Activated CD8-positive, alpha-beta memory T cell treated with anti-CD3 and anti-CD28 coated beads, Interleukin-2, amount 10 ng/mL, durations not matched to agents 7 days and 5 days (primary cell): ENCODE measurements at regions not wholly inside any gene's neighbourhood (a gene's known extent, or its start where the extent isn't known, plus 50 kb on each side); places are given as distances from the start of the nearest gene placed in this dataset.

Experiments used
- ATAC-seq: fragments of 150-1000 bp; cut with Tn5 transposase; one replicate; pipeline ENCODE4 v1.10.0; 2021; ENCODE audit warnings: moderate library complexity
- CTCF ChIA-PET: fragments of 350-600 bp; sonication (Branson Sonifier 250); formaldehyde crosslinking; loops from one replicate; lab custom pipeline; 2021; ENCODE audit warnings: antibody characterized with exemption; lab: Charles Lee
- DNase-seq: peaks from one replicate; pipeline ENCODE4 v3.0.0-alpha.2; 2020
- H3K27ac Mint-ChIP-seq: one replicate; pipeline ENCODE4 v1.8.0; 2021; ENCODE audit warnings: mild to moderate bottlenecking, mixed read lengths
- H3K27me3 Mint-ChIP-seq: one replicate; pipeline ENCODE4 v1.8.0; 2021; ENCODE audit warnings: mixed read lengths
- H3K36me3 Mint-ChIP-seq: one replicate; pipeline ENCODE4 v1.8.0; 2021; ENCODE audit warnings: mild to moderate bottlenecking, mixed read lengths
- H3K4me1 Mint-ChIP-seq: one replicate; pipeline ENCODE4 v1.8.0; 2021; ENCODE audit warnings: mixed read lengths
- H3K4me3 Mint-ChIP-seq: one replicate; pipeline ENCODE4 v1.8.0; 2021; ENCODE audit warnings: mild to moderate bottlenecking, moderate library complexity, mixed read lengths
- H3K9me3 Mint-ChIP-seq: one replicate; pipeline ENCODE4 v1.8.0; 2022; ENCODE audit warnings: low read depth, mixed read lengths

- DNase-seq, result no peak
- no peak for ATAC-seq
- Mint-ChIP-seq H3K27ac (no peak overlapping the region), H3K4me1 (peaks cover 18% of the 10 kb centered on the region), H3K27me3 (no peaks in the 10 kb centered on the region), H3K36me3 (no peaks in the 10 kb centered on the region), H3K9me3 (no peaks in the 10 kb centered on the region), H3K4me3 (no peak overlapping the region)
- CTCF ChIA-PET, result interaction anchor here (1.8 kb wide), 1 partner anchor 73 kb away, joined by 7 read pairs; no protein-coding TSS in a partner anchor
Measured at GRCh38 chr12:47323802-47324201, 244.0 kb upstream of the AMIGO2 start.

- Mint-ChIP-seq H3K27me3 (no peaks in the 10 kb centered on the region), H3K4me3 (no peak overlapping the region), H3K36me3 (no peaks in the 10 kb centered on the region), H3K4me1 (peaks cover 28% of the 10 kb centered on the region), H3K9me3 (no peaks in the 10 kb centered on the region), H3K27ac (no peak overlapping the region)
- CTCF ChIA-PET, result interaction anchor here (1.1 to 1.5 kb wide), 2 partner anchors 14 to 20 kb away, joined by 3 to 7 read pairs; no protein-coding TSS in a partner anchor
- ATAC-seq, result no peak
- no peak for DNase-seq
Measured at GRCh38 chr12:47321436-47321835, 241.7 kb upstream of the AMIGO2 start.

- H3K27ac Mint-ChIP-seq, result no peak overlapping the region
- no peaks in the 10 kb centered on the region for H3K9me3 Mint-ChIP-seq
- no peaks in the 10 kb centered on the region for H3K36me3 Mint-ChIP-seq
- DNase-seq (no peak), ATAC-seq (no peak)
- CTCF ChIA-PET, result interaction anchor here (1.0 kb wide), 1 partner anchor 48 kb away, joined by 3 read pairs; no protein-coding TSS in a partner anchor
- no peaks in the 10 kb centered on the region for H3K27me3 Mint-ChIP-seq
- peaks cover 31% of the 10 kb centered on the region for H3K4me1 Mint-ChIP-seq
- H3K4me3 Mint-ChIP-seq, result no peak overlapping the region
Measured at GRCh38 chr12:47319746-47320145, 240.0 kb upstream of the AMIGO2 start.

DNA sequence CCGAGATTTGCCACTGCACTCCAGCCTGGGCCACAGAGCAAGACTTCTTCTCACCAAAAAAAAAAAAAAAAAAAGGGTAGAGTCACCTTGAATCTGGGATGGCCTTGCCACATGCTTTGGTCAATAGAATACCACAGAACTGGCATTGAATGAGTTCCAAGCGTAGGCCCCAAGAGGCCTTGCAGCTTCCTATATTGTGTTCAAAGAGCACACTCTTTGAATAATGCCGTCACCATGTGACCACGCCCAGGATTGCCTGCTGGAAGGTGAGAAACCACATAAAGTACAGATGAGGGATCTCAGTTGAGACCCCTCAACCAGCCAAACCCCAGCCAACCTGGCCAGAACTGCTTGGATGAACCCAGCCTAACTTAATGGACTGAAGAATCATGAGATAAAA is 239.2 kb upstream of the AMIGO2 start:
- Mint-ChIP-seq H3K9me3 (no peaks in the 10 kb centered on the region), H3K4me3 (no peak overlapping the region), H3K27me3 (no peaks in the 10 kb centered on the region), H3K27ac (no peak overlapping the region), H3K36me3 (no peaks in the 10 kb centered on the region), H3K4me1 (peaks cover 36% of the 10 kb centered on the region)
- DNase-seq (peak; percentile 56), ATAC-seq (peak; percentile 53)
- CTCF ChIA-PET, result interaction anchor here (0.7 to 2.5 kb wide), 4 partner anchors 11 to 1213 kb away, joined by 3 to 17 read pairs (median 7); no protein-coding TSS in a partner anchor

GRCh38 chr12:47317175-47317915 is 237.6 kb upstream of the AMIGO2 start:
- Mint-ChIP-seq H3K4me3 (peak overlapping the region; percentile 65), H3K27ac (peak overlapping the region; percentile 86), H3K9me3 (no peaks in the 10 kb centered on the region), H3K27me3 (no peaks in the 10 kb centered on the region), H3K4me1 (peaks cover 39% of the 10 kb centered on the region), H3K36me3 (no peaks in the 10 kb centered on the region)
- CTCF ChIA-PET, result interaction anchor here (0.8 to 2.5 kb wide), 8 partner anchors 7 to 237 kb away, joined by 3 to 17 read pairs (median 4); partner anchors contain the start of gene AMIGO2
- peak; percentile 48 for DNase-seq
- ATAC-seq, result peak; percentile 69

GRCh38 chr12:47316609-47317049 is 236.9 kb upstream of the AMIGO2 start:
- no peaks in the 10 kb centered on the region for H3K9me3 Mint-ChIP-seq
- peak overlapping the region; percentile 86 for H3K27ac Mint-ChIP-seq
- no peaks in the 10 kb centered on the region for H3K27me3 Mint-ChIP-seq
- H3K4me3 Mint-ChIP-seq, result peak overlapping the region; percentile 65
- CTCF ChIA-PET, result interaction anchor here (1.4 to 2.5 kb wide), 4 partner anchors 10 to 237 kb away, joined by 3 to 17 read pairs (median 4); partner anchors contain the start of gene AMIGO2
- no peak for DNase-seq
- H3K36me3 Mint-ChIP-seq, result no peaks in the 10 kb centered on the region
- ATAC-seq, result no peak
- peaks cover 40% of the 10 kb centered on the region for H3K4me1 Mint-ChIP-seq

- peaks cover 43% of the 10 kb centered on the region for H3K4me1 Mint-ChIP-seq
- CTCF ChIA-PET, result interaction anchor here (1.1 kb wide), 1 partner anchor 81 kb away, joined by 3 read pairs; no protein-coding TSS in a partner anchor
- DNase-seq (no peak), ATAC-seq (no peak)
- H3K27ac Mint-ChIP-seq, result no peak overlapping the region
- no peaks in the 10 kb centered on the region for H3K27me3 Mint-ChIP-seq
- no peak overlapping the region for H3K4me3 Mint-ChIP-seq
- H3K9me3 Mint-ChIP-seq, result no peaks in the 10 kb centered on the region
- peaks cover 8% of the 10 kb centered on the region for H3K36me3 Mint-ChIP-seq
Measured at GRCh38 chr12:47314996-47315395, 235.2 kb upstream of the AMIGO2 start.

GRCh38 chr12:47312808-47313426 is 233.2 kb upstream of the AMIGO2 start:
- no peaks in the 10 kb centered on the region for H3K27me3 Mint-ChIP-seq
- CTCF ChIA-PET, result interaction anchor here (0.9 to 1.1 kb wide), 2 partner anchors 85 to 292 kb away, joined by 5 to 8 read pairs; no protein-coding TSS in a partner anchor
- DNase-seq, result no peak
- peaks cover 31% of the 10 kb centered on the region for H3K4me1 Mint-ChIP-seq
- no peaks in the 10 kb centered on the region for H3K9me3 Mint-ChIP-seq
- no peak for ATAC-seq
- peaks cover 10% of the 10 kb centered on the region for H3K36me3 Mint-ChIP-seq
- H3K4me3 Mint-ChIP-seq, result no peak overlapping the region
- H3K27ac Mint-ChIP-seq, result no peak overlapping the region

DNA sequence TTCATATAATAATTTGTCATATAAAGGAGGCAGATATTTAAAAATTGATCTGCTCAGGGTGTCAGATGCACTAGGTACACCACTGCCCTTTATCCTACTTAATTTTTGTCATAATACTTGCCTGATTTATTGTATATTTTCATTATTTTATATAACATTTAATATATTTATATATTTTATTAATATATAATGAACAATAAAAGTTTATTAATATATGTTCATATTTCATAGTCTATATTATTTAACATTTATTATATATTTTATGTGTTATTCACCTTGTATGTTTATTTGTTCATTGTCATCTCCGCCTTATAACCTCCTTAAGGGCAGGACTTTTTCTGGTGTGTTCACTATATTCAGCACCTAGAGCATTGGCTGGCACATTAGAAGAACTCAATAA is 232.4 kb upstream of the AMIGO2 start:
- Mint-ChIP-seq H3K4me3 (no peak overlapping the region), H3K36me3 (peaks cover 10% of the 10 kb centered on the region), H3K9me3 (no peaks in the 10 kb centered on the region), H3K27ac (no peak overlapping the region), H3K27me3 (no peaks in the 10 kb centered on the region), H3K4me1 (peaks cover 36% of the 10 kb centered on the region)
- no peak for ATAC-seq
- DNase-seq, result no peak
- CTCF ChIA-PET, result interaction anchor here (1.1 to 1.2 kb wide), 3 partner anchors 86 to 96 kb away, joined by 3 to 8 read pairs (median 4); no protein-coding TSS in a partner anchor

DNA sequence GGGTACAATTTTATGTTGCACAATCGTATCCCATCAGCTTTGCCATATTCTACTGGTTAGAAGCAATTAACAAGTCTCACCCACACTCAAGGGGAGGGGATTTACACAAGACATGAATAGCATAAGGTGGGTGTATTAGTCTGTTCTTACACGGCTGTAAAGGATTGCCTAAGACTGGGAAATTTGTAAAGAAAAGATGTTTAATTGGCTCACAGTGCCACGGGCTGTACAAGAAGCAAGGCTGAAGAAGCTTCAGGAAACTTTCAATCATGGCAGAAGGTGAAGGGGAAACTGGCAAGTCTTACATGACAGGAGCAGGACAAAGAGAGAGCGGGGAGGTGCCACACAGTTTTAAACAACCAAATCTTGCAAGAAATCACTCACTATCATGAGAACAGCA is 231.8 kb upstream of the AMIGO2 start:
- ATAC-seq, result no peak
- no peak overlapping the region for H3K4me3 Mint-ChIP-seq
- CTCF ChIA-PET, result interaction anchor here (1.2 to 1.5 kb wide), 5 partner anchors 11 to 279 kb away, joined by 3 to 6 read pairs (median 4); no protein-coding TSS in a partner anchor
- H3K9me3 Mint-ChIP-seq, result no peaks in the 10 kb centered on the region
- H3K27me3 Mint-ChIP-seq, result no peaks in the 10 kb centered on the region
- no peak overlapping the region for H3K27ac Mint-ChIP-seq
- H3K4me1 Mint-ChIP-seq, result peaks cover 36% of the 10 kb centered on the region
- no peak for DNase-seq
- peaks cover 10% of the 10 kb centered on the region for H3K36me3 Mint-ChIP-seq

DNA sequence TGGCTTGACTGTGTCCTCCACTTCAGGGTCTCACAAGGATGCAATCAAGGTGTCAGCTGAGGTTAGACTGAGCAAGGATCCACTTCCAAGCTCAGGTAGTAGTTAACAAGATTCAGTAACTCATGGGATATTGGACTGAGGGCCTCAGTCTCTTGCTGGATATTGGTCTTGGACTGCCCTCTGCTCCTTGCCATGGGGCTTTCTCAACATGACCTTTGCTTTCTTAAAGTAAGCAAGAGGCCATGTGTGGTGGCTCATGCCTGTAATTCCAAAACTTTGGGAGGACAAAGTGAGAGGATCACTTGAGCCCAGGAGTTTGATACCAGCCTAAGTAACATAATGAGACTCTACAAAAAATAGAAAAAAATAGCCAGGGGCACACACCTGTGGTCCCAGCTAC is 231.3 kb upstream of the AMIGO2 start:
- CTCF ChIA-PET, result interaction anchor here (1.2 to 1.5 kb wide), 4 partner anchors 11 to 278 kb away, joined by 4 to 6 read pairs (median 4); no protein-coding TSS in a partner anchor
- Mint-ChIP-seq H3K36me3 (peaks cover 10% of the 10 kb centered on the region), H3K4me3 (no peak overlapping the region), H3K4me1 (peaks cover 34% of the 10 kb centered on the region), H3K9me3 (no peaks in the 10 kb centered on the region), H3K27ac (no peak overlapping the region), H3K27me3 (no peaks in the 10 kb centered on the region)
- ATAC-seq (no peak), DNase-seq (no peak)

- CTCF ChIA-PET, result no interaction called here
- ATAC-seq, result no peak
- H3K4me1 Mint-ChIP-seq, result peaks cover 31% of the 10 kb centered on the region
- peaks cover 12% of the 10 kb centered on the region for H3K36me3 Mint-ChIP-seq
- H3K4me3 Mint-ChIP-seq, result no peak overlapping the region
- H3K27ac Mint-ChIP-seq, result no peak overlapping the region
- H3K27me3 Mint-ChIP-seq, result no peaks in the 10 kb centered on the region
- H3K9me3 Mint-ChIP-seq, result peaks cover 2% of the 10 kb centered on the region
- no peak for DNase-seq
Measured at GRCh38 chr12:47308672-47309071, 228.9 kb upstream of the AMIGO2 start.
